ENCODE measurements at regions not wholly inside any gene's neighbourhood (a gene's known extent, or its start where the extent isn't known, plus 50 kb on each side); places are given as distances from the start of the nearest gene placed in this dataset.

DNA sequence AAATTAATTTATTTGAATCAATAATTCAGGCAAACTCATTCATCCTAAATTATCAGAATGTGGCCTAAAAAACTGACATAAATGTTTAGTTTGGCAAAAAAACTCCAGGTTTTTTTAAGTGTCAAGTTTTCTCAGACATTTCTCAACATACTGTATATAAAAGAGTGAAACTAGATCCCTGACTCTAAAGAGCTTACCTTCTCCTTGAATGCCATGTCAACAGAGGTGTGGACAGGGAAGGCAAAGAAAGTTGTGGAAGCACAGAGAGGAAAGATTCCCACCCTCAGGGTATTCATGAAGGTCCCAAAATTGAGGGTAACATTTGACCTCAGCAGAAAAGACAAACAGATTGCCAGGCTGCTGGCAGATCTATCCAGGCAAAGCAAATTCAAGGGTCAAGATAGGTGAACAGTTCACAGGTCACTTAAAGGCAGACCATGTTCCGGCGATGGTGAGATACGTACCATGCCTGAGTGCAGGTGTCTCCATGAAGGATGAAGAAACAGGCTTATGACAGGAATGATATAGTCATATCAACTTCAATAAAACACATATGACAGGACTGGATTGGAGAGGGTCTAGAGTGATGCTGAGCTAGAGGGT is 1638.3 kb upstream of the ZEB2 start:
- no peak for DNase-seq

DNA sequence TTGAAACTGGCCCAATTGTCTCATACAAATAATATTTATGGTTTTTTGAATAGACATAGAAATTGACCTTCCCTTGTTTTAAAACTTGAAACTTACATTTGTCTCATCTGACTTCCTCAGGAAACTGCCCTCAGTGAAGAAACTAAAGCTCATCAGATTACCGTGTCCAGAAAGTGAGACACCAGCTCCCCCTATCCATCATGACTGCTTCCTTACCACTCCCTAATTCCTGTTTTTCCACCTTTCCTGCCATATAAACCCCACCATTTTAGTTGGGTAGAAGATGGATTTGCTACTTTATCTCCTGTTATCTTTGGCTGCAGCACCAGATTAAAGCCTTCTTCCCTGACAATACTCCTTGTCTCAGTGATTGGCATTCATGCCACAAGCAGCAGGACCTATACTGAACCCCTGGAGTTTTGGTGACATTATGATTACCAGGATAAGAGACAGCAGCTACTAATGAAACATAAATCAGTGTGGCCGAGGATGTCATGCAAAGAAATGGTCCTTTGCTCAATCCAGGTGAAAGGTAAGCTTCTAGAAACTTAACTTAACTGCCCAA is 1627.6 kb upstream of the ZEB2 start:
- no peak for DNase-seq

DNA sequence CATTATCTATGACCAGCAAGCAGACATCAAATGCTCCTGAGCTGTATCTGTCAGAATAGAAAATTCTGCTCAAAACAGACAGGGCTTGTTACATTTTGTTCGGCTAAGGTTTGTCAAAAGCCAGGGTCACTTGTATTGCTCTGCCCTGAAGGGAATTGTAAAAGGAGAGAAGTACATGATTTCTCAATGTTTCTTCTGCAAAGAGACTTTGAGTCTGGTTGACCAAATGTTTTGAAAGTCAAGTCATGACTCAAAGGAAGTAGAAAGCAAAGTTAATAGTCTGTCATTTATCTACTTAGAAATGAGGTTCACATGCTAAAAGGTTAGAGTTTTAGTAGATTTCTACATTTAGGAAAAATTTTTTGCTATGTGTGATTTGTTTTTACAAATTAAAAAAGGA is 1624.1 kb upstream of the ZEB2 start:
- DNase-seq = no peak

DNA sequence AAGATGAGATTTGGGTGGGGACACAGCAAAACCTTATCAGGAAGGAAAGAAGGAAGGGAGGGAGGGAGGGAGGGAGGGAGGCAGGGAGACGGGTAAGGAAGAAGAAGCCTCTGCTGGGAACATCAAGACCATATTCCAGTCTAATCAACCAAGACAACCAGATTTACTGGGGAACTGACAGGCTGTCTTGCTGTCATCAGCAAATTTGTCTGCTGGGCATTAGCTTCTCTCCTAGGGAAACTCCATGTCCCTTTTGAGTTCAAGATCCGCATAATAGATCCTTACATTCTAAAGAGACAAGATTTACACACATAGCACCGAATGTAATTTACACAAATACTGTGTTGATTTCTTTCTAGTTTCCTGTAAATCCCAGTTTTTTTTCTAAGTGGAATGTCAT is 1618.9 kb upstream of the ZEB2 start:
- DNase-seq = no peak

DNA sequence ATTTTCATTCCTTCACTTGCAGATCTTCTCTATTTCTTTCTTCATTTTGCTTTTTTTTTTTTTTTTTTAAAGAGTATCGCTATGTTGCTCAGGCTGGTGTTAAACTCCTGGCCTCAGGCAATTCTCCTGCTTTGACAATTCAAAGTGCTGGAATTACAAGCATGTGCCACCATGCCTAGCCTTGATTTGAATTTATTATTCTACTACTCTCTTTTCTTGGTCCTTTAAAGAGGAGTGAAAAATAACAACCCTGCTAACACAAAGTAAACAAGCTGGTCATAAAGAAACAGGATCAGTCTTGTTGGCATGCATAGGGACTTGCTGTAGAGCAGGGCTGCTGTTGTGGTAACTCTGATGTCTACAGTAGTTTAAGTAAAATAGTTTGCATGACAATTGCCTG is 1615.3 kb upstream of the ZEB2 start:
- no peak for DNase-seq

DNA sequence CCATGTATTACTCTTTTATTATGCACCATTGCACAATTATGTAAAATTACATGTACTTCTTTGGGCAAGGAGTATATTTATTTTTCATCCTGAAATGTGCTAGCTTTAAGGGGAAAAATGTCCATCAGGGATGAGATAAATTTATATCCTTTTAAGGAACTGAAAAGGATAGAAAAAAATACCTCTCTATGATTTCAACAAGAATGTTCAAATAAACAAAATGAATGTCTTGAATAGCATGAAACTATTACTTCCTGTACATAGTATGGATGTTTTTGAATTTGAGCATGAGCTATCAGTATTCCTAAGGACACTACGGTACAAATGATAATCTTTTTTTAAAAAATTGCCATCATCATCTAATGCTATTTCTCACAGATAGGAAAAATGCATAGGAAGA is 1611.9 kb upstream of the ZEB2 start:
- no peak for DNase-seq

DNA sequence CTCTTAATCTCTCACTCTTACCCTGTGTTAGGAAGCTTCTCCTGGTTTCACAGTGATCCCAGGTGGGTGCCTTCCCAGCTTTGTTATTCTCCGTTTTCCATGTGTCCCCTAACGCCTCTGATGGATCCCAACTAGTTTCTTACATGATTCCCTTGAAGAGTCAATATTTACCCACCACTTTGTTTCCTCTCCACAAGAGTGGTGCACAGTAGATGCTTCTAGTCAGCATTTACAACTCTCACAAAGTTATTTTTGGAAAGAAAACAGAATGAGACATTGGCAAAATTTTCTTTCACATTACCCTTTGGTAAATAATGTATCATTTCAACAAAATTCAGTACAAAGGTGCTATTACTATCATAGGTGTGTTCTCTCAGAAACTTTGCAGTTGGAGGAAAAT is 1611.1 kb upstream of the ZEB2 start:
- no peak for DNase-seq

DNA sequence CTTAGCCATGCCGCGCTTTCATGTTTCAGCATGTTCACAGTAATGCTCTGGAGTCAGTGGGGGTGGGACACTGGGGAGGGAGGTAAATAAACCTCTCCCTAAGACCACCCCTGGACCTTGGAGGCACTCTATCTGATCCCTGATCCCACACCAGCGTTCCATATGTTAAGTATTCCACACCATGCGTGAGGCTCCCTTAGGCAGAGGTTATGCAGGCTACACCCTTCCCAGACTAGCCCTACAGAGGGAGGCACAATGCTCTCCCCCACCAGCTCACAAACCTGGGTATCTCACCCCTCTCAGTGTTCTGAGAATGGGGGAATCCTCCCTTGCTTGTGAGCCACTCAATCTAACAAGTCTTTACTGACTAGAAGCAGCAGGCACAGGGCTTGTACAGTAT is 1610.4 kb upstream of the ZEB2 start:
- DNase-seq = no peak

DNA sequence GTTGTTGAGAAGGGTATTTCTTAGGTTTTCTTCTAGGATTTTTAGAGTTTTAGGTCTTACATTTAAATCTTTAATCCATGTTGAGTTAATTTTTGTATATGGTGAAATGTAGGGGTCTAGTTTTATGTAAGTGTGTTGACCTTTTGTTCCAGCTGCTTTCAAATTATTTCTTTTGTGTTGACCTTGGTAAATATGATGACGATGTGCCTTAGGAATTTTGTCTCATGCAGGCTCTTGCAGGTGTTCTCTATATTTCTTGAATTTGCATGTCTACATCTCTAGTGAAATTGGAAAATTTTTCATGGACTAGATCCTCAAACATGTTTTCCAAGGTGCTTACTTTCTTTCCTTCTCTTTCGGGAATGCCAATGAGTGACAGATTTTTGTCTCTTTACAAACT is 1609.3 kb upstream of the ZEB2 start:
- no peak for DNase-seq

DNA sequence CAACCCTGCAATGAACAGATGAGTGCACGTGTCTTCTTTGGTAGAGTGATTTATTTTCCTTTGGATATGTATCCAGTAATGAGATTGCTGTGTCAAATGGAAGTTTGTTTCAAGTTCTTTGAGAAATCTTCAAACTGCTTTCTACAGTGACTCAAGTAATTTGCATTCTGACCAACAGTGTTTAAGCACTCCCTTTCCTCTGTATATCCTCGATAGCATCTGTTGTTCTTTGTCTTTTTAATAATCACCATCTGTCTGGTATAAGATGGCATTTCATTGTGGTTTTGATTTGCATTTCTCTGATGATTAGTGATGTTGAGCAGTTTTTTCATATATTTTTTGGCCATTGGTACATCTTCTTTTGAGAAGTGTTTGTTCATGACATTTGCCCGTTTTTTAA is 1608.3 kb upstream of the ZEB2 start:
- no peak for DNase-seq

DNA sequence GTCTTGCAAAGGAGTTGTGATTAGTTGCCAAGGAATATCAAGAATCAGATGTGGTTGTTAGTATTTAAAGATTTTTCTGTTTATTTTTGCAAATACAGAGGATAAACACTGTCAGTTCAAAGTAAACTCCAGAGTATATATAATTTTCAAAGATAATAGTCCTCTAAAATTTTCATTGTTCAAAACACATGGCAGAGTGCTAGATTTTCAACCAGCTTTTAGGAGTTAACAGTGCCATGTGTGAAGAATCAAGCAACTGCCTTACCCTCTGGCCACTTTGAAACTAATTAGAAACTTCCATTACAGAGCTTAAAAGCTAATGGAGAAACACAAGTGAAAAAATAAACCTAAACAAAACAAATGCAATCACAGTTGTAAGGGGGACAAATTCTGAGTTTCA is 1605.6 kb upstream of the ZEB2 start:
- DNase-seq = no peak

DNA sequence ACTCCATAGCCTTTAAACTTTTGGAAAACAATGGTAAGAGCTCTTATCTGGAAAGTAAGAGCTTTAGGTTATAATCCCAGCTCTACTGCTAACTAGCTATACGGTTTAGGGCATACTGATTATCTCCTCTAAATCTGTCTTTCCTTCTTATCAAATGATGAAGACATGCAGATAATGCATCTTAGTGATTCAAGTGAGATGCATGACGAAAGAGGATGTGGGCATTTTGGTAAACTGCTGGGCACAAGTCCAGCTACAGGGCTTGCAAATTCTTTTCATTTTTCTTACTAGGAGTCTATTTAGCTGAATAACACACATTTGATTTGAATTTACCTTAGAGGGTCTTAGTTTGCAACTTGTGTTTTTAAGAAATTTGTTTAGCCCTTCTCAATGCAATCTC is 1604.8 kb upstream of the ZEB2 start:
- DNase-seq = no peak

DNA sequence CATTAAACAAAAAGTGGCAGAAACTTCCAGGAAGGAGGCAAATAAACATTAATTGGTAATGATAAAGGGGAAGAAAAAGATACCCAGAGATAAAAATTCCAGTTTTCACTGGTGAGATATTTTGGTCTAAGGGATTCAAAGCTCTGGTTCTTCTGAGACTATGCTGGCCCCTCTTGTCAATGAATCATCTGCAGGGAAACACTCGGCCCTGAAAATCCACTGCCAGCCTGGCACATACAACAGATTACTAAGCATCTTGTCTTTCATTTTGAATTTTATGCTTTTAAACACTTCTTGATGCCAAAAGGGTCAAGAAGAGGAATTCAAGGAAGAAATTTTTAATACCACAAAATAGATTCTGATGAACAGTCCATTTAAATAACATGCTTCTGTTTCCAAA is 1603.8 kb upstream of the ZEB2 start:
- DNase-seq = no peak

DNA sequence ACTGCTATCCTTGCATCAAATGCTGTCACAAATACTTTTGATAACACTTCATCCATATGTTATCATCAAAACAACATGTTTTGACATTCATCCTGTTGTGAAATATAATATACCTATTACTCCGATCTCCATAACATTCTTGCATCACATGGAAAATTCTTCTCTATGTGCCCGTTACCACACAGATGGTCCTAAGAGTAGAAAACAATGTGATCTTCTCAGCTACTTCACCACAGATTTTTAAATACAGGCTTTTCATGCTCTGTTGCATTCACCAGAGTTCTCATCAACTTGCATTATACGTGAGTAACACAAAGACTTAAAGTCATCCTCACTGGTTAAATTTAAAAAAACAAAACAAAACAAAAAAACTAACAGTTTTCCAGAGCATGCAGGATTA is 1603.3 kb upstream of the ZEB2 start:
- DNase-seq = no peak

DNA sequence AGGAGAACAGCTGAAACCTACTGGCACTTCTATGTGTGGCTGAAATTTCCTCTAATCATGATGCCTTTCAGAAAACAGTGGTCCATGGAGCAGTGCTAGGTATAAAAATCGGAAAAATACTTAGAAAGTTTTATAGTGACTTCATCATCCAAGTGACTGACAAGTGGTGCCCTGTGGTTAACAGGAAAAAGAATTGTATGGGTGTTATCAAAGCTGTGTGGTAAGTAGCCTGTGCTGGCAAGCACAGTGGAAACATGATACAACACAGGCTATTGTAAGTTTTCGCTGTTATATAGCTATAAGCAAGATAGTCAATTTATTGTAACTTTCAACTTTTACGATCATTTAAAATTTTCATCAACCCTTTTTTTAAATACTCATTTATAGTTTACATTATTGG is 1599.7 kb upstream of the ZEB2 start:
- DNase-seq = no peak

DNA sequence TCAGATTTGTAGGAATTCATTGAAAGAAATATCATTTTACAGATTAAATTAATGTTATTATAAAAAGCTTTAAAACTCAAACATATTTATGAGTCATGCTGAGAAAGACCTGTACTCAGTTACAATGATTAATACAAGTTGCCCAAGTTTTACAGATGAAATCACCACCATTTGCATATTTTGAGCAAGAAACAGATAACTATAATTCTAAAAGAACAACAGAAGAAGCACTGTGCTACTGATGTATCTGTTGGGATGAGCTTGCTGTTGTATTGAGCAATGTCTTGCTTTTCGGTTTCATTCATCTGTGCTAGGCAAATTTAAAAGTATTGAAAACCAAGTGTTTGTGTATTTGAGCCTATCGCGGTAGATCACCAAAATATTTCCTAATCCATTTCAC is 1589.1 kb upstream of the ZEB2 start:
- no peak for DNase-seq

DNA sequence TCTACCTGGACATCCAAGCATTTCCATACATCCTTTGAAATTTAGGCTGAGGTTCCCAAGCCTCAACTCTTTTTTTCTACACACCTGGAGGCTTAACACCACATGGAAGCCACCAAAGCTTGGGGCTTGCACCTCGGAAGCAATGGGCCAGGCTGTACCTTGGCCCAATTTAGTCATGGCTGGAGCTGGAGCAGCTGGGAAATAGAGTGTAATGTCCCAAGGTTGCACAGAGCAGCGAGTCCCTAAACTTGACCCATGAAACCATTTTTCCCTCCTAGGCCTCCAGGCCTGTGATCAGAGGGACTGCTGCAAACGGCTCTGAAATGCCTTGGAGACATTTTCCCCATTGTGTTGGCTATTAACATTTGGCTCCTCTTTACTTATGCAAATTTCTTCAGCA is 1574.3 kb upstream of the ZEB2 start:
- DNase-seq = no peak

DNA sequence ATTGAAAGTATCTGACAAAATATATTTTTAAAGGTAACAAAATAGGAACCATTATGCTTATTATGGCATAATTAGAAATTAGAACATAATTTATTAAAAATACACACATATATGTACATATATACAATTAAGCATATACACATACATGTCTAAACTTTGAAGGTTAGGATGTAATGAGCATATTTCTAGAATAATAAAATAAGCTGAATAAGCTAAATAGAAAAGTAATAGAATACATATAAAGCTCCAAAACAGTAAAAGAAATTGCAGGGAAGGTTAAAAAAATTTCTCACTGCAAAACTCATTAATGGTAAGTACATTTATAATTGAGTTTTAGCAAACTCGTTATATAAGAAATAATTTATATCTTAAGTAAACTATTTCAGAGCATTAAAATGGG is 1561.5 kb upstream of the ZEB2 start:
- DNase-seq = no peak

DNA sequence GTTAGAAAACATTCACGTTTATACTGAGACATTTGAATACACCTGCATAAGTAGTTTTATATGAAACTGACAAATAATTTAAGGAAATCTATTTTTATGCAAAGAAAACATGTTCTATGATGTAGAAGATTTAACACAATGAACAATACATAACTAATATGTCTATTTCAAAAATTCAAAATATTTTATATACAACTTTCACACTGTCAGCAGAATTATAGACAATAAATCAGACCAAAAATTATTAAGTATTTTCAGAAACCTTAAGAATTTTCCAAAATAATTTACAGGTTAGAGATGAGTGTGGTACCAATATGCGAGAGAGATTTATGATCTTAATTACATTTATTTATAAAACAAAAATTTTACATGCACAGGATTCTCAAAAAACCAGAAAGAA is 1561.0 kb upstream of the ZEB2 start:
- no peak for DNase-seq

DNA sequence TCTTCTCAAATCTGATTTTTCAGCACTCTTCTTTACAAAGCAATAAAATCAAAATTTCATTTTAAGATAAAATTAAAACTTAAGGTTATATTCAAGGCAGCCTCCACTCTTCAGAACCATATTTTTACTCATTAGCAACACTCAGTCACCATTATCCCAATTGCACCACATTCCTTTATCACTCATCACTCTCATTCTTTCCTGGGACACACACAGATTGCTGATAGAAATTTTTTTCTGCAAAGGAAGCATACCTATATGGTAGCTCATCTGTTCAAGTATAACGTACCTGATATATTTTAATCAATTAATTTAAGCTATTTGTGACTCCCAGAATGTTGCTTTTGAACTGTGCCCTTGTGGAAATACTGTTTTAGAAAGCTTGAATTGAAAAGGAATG is 1559.3 kb upstream of the ZEB2 start:
- no peak for DNase-seq

DNA sequence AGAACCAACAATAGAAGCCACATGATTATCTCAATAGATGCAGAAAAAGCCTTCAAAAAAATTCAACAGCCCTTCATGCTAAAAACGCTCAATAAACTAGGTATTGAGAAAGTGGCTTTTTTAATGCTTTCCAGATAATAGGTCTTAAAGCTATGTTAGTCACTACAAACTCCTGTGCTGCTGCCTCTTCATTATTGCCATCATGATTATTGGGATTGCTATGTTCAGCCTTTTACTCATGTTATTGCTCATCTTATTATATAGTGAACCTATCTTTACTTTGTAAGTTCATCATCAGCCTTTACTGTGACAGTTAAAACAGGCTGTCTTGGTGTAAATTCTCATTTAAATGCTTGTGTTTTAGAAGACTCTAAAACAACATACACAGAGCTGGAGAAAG is 1557.2 kb upstream of the ZEB2 start:
- DNase-seq = no peak

DNA sequence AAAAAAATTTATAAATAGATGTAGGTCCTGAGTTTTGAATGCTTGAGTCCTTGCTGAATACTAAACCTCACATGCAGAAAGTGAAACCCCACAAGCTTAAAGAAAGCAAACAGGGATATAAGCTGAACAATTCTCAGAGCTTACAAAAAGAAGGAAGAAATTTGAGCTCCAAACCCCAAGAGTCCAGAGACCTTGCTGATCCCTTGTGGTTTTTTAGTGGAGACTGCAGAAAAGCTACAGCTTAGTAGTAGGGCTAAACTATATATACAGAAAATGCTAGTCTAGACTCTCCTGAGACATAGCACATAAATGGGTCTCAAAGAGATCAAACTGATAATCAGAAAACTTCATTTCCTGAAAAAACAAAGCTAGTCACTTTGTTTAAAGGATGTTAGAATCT is 1548.1 kb upstream of the ZEB2 start:
- no peak for DNase-seq

DNA sequence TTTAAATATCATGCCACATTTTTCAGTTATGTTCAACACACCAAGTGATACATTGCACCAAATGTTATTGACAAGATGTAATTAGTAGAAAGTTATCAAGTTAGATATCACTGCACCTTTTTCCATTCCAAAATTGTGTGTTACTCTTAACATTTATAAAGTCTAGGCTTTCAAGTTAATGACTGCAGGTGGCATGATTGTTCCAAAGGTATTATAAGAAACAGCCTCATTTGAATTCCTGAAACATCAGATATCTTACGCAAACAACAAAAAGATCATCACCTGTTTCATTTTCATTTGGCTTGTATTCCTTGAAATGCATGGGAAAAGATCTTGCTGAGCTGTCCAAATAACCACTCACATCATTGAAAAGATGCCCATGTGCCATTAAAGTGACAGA is 1528.2 kb upstream of the ZEB2 start:
- no peak for DNase-seq

DNA sequence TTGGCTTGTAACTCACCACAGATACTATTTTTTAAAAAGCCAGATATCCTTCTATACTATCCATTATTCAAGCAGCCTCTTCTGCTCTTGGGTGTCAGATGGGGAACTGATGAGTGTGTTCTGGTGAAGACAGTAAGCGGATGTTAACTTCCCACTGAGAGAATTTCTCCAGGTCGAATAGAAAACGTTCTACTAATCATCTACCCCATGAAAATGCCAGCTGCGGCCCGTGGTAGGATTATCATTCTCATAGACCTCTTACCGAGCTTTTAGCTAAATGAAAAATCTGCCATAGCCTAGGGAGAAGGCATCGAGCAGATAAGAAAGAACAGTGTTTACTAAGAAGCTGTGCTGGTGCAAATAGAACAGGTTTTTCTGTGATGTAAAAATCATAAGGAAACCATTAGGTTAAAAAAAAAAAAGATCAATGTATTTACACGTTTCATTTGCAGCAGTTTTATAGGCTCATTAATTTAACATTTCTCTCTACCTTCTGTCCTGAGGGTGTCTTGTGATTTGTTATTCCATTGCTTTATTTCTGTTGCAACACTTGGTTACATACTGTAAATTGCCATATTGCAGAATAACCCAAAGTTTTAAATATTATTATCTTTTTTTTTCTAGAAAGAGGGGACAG is 1521.5 kb upstream of the ZEB2 start:
- DNase-seq = no peak

DNA sequence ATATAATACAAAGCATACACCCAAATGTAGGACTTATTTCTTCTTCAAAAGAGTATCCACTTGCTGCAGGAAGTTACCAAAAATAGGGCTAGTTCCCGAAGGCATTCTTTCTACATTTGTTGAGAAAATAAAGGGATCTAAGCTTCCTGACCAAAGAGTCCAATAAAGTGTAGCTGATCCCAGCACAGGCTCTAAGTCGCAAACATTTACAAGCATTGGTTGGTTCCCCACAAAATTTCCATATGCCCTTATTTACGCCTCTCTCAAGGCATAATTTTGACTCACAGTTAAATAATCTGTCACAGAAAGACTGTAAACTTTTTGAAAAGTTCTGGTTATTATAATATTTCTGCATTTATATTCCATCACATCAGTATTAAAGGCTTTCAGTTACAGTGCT is 1520.1 kb upstream of the ZEB2 start:
- DNase-seq = no peak

Data from activated naive CD4-positive, alpha-beta T cell (primary cell).